ENCODE measurements at regions not wholly inside any gene's neighbourhood (a gene's known extent, or its start where the extent isn't known, plus 50 kb on each side); places are given as distances from the start of the nearest gene placed in this dataset.

DNA sequence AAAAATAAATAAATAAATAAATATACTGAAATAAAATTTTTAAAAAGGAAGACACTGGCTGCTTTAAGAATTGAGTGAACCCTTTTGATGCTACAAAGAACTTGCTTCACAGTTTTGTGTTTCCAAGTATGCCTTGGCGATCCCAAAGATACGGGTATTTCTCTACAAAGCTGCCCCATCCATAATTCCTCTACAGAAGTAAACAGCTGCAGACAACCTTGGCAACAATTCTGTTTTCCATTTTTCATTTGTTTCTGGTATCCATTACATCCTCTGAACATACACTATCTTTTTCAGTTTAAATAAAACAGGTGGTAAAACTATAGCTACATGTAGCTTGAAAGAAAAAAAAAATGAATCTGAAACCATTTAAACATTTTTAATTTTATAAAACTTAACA lies 552.8 kb upstream of the KLHL29 start:
- DNase-seq (no peak), ATAC-seq (ENCODE audit: low read depth) (no peak)
- WGBS, 2 experiments (ENCODE audit: extremely low coverage in 2 of 2, insufficient read length in 1 of 2): 33% methylated on average over 2 of the region's 2 CpGs; no CpG with 5 or more reads in 1 of the 2 experiments
- no peak overlapping the region for H3K56ac ChIP-seq (ENCODE audit: extremely low read depth, insufficient read depth, low read length)
- H3K9ac ChIP-seq (ENCODE audit: low read depth, low read length): no peak overlapping the region
- no peak overlapping the region for H2AFZ ChIP-seq (replicated peaks; ENCODE audit: low read length, poor library complexity)
- H2BK5ac ChIP-seq (ENCODE audit: low read depth, low read length, poor library complexity, severe bottlenecking): no peak overlapping the region
- POLR2A ChIA-PET (ENCODE audit: unreplicated experiment): no interaction called here
- intact Hi-C loops (cut with micrococcal nuclease): no loop called here
- peaks cover 7% of the 10 kb centered on the region for H3K9me3 ChIP-seq (ENCODE audit: control insufficient read depth, insufficient read depth, low read length)
- H4K20me1 ChIP-seq (ENCODE audit: insufficient read depth, low read length): no peaks in the 10 kb centered on the region
- no peak overlapping the region for H3K14ac ChIP-seq (replicated peaks; ENCODE audit: low read depth, low read length)
- no peaks in the 10 kb centered on the region for H3K36me3 ChIP-seq (ENCODE audit: control insufficient read depth, insufficient read depth, low read length)
- no peak overlapping the region for H2AK5ac ChIP-seq (ENCODE audit: low read depth, low read length)
- no peaks in the 10 kb centered on the region for H3K79me1 ChIP-seq (ENCODE audit: low read depth in 1 of 2, low read length in 2 of 2)
- no peak overlapping the region for H2BK15ac ChIP-seq (ENCODE audit: low read depth, low read length)
- no peak overlapping the region for H2AK9ac ChIP-seq (replicated peaks; ENCODE audit: low read depth, low read length, poor library complexity)
- H3K4me2 ChIP-seq (ENCODE audit: low read depth, low read length): no peak overlapping the region
- H3K27ac ChIP-seq (ENCODE audit: insufficient read depth, low read length): no peak overlapping the region
- CTCF ChIA-PET: no interaction called here
- in situ Hi-C loops (cut with MboI; ENCODE audit: low sequenced_read_pairs): no loop called here
- no peaks in the 10 kb centered on the region for H3K27me3 ChIP-seq (ENCODE audit: control insufficient read depth, insufficient read depth, low read length)
- H2BK20ac ChIP-seq (ENCODE audit: low read depth, low read length): no peak overlapping the region
- H4K91ac ChIP-seq (ENCODE audit: insufficient read depth, low read depth, low read length): no peak overlapping the region
- H4K8ac ChIP-seq (ENCODE audit: low read depth in 2 of 2, low read length in 2 of 2): no peak overlapping the region
- no peak overlapping the region for H3K4me3 ChIP-seq (ENCODE audit: insufficient read depth, low read depth, low read length)
- no peak overlapping the region for H2BK120ac ChIP-seq (ENCODE audit: low read depth, low read length)
- H3K4ac ChIP-seq (ENCODE audit: low read depth, low read length): no peak overlapping the region
- TF ChIP-seq RFX5 (IDR thresholded peaks at IDR 0.05; ENCODE audit: low read depth, low read length): no peak
- TF ChIP-seq, protein P1, sequence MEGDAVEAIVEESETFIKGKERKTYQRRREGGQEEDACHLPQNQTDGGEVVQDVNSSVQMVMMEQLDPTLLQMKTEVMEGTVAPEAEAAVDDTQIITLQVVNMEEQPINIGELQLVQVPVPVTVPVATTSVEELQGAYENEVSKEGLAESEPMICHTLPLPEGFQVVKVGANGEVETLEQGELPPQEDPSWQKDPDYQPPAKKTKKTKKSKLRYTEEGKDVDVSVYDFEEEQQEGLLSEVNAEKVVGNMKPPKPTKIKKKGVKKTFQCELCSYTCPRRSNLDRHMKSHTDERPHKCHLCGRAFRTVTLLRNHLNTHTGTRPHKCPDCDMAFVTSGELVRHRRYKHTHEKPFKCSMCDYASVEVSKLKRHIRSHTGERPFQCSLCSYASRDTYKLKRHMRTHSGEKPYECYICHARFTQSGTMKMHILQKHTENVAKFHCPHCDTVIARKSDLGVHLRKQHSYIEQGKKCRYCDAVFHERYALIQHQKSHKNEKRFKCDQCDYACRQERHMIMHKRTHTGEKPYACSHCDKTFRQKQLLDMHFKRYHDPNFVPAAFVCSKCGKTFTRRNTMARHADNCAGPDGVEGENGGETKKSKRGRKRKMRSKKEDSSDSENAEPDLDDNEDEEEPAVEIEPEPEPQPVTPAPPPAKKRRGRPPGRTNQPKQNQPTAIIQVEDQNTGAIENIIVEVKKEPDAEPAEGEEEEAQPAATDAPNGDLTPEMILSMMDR (conservative IDR thresholded peaks at IDR 0.05; ENCODE audit: low read depth, low read length): no peak
- TF ChIP-seq CEBPB (IDR thresholded peaks at IDR 0.05; ENCODE audit: low read depth, low read length): no peak
- no peak for TF ChIP-seq FOS (IDR thresholded peaks at IDR 0.05; ENCODE audit: low read depth, low read length)
- no peak for TF ChIP-seq MXI1 (IDR thresholded peaks at IDR 0.05; ENCODE audit: borderline replicate concordance, low read depth, low read length)
- TF ChIP-seq RCOR1 (IDR thresholded peaks at IDR 0.05; ENCODE audit: insufficient replicate concordance, low read length): no peak
- no peak overlapping the region for H4K5ac ChIP-seq (ENCODE audit: low read depth, low read length)
- no peaks in the 10 kb centered on the region for H3K4me1 ChIP-seq (ENCODE audit: control insufficient read depth, insufficient read depth, low read length)
- H3K18ac ChIP-seq (ENCODE audit: low read depth, low read length): no peak overlapping the region
- dilution Hi-C loops (cut with HindIII; ENCODE audit: low sequenced_read_pairs, unreplicated experiment): no loop called here
- no TSS peak for BruUV-seq (replicated peaks)
- H3K9me1 ChIP-seq (ENCODE audit: insufficient read depth, low read length): no peaks in the 10 kb centered on the region
- no peak overlapping the region for H3K23ac ChIP-seq (ENCODE audit: low read depth, low read length)

Data from IMR-90 (cell line).